ENCODE measurements at regions not wholly inside any gene's neighbourhood (a gene's known extent, or its start where the extent isn't known, plus 50 kb on each side); places are given as distances from the start of the nearest gene placed in this dataset.
"Not testable (repeated sequence)": the region's sequence is repeated elsewhere in the genome, so short reads cannot be mapped to it uniquely, and the experiment has no call there.

DNA sequence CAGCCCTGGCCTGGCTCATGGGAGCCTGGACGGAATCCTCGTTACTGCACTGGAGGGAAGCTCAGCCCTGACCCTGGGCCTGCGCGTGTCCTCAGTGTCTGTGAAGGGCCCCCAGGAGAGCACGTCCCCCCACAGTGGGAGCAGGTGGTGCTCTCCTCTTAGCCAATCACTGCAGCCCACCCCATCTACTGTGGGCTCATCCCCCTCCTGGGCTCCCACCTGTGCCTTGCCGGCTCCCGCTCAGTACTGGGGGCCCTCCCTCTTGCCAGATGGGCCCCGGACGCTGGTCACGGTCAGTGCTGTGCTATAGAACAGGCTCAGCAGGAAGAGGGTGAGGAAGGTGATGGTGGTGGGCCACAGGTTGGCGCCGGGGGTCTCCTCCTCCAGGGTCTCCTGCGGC lies 57.5 kb downstream of the TMEM121 start:
- TF ChIP-seq YY1 (IDR thresholded peaks at IDR 0.05); TAF1 (conservative IDR thresholded peaks at IDR 0.05); JUND (IDR thresholded peaks at IDR 0.05): not testable (repeated sequence)
- TF ChIP-seq, protein P1, sequence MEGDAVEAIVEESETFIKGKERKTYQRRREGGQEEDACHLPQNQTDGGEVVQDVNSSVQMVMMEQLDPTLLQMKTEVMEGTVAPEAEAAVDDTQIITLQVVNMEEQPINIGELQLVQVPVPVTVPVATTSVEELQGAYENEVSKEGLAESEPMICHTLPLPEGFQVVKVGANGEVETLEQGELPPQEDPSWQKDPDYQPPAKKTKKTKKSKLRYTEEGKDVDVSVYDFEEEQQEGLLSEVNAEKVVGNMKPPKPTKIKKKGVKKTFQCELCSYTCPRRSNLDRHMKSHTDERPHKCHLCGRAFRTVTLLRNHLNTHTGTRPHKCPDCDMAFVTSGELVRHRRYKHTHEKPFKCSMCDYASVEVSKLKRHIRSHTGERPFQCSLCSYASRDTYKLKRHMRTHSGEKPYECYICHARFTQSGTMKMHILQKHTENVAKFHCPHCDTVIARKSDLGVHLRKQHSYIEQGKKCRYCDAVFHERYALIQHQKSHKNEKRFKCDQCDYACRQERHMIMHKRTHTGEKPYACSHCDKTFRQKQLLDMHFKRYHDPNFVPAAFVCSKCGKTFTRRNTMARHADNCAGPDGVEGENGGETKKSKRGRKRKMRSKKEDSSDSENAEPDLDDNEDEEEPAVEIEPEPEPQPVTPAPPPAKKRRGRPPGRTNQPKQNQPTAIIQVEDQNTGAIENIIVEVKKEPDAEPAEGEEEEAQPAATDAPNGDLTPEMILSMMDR (IDR thresholded peaks at IDR 0.05; ENCODE audit: low read depth, low read length, missing input control): not testable (repeated sequence)
- TF ChIP-seq, protein P2, sequence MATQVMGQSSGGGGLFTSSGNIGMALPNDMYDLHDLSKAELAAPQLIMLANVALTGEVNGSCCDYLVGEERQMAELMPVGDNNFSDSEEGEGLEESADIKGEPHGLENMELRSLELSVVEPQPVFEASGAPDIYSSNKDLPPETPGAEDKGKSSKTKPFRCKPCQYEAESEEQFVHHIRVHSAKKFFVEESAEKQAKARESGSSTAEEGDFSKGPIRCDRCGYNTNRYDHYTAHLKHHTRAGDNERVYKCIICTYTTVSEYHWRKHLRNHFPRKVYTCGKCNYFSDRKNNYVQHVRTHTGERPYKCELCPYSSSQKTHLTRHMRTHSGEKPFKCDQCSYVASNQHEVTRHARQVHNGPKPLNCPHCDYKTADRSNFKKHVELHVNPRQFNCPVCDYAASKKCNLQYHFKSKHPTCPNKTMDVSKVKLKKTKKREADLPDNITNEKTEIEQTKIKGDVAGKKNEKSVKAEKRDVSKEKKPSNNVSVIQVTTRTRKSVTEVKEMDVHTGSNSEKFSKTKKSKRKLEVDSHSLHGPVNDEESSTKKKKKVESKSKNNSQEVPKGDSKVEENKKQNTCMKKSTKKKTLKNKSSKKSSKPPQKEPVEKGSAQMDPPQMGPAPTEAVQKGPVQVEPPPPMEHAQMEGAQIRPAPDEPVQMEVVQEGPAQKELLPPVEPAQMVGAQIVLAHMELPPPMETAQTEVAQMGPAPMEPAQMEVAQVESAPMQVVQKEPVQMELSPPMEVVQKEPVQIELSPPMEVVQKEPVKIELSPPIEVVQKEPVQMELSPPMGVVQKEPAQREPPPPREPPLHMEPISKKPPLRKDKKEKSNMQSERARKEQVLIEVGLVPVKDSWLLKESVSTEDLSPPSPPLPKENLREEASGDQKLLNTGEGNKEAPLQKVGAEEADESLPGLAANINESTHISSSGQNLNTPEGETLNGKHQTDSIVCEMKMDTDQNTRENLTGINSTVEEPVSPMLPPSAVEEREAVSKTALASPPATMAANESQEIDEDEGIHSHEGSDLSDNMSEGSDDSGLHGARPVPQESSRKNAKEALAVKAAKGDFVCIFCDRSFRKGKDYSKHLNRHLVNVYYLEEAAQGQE (IDR thresholded peaks at IDR 0.05): not testable (repeated sequence)
- TF ChIP-seq, protein P3, sequence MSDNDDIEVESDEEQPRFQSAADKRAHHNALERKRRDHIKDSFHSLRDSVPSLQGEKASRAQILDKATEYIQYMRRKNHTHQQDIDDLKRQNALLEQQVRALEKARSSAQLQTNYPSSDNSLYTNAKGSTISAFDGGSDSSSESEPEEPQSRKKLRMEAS (IDR thresholded peaks at IDR 0.05): not testable (repeated sequence)
